Hepatocyte (in vitro differentiated cells): ENCODE measurements at regions not wholly inside any gene's neighbourhood (a gene's known extent, or its start where the extent isn't known, plus 50 kb on each side); places are given as distances from the start of the nearest gene placed in this dataset.

Experiments
- CTCF ChIP-seq: fragments of 200-600 bp; sonication (generic); IDR thresholded peaks from 2 replicates; pipeline ENCODE4 v1.5.1; 2016; ENCODE audit warnings: antibody characterized with exemption, mild to moderate bottlenecking; ENCODE audit not compliant: poor library complexity
- EZH2 ChIP-seq: fragments of 200-600 bp; sonication (generic); IDR thresholded peaks from 2 replicates; pipeline ENCODE4 v1.6.1; 2016; ENCODE audit warnings: antibody characterized with exemption, mild to moderate bottlenecking, borderline replicate concordance

- TF ChIP-seq CTCF, result no peak
- TF ChIP-seq EZH2, result no peak
Observed at GRCh38 chr14:37932481-37932880, 275.2 kb upstream of the SSTR1 start.
